PFSK-1 (cell line): ENCODE measurements at regions not wholly inside any gene's neighbourhood (a gene's known extent, or its start where the extent isn't known, plus 50 kb on each side); places are given as distances from the start of the nearest gene placed in this dataset.

Experiments
- FOXP2 ChIP-seq: optimal IDR thresholded peaks from 2 replicates; pipeline ENCODE3; 2011; ENCODE audit warnings: borderline replicate concordance, control low read depth, inconsistent platforms; ENCODE audit not compliant: insufficient read depth; ENCODE audit errors: extremely low read length, extremely low read depth
- POLR2AphosphoS5 ChIP-seq: IDR thresholded peaks from 2 replicates; pipeline ENCODE4 v1.6.1; 2012; ENCODE audit warnings: low read depth, mild to moderate bottlenecking, control low read depth, low read length, moderate library complexity
- REST ChIP-seq, 2 experiments: IDR thresholded peaks; 2 replicates each; pipeline versions ENCODE4 v1.6.1 to v1.8.0; 2011 to 2012; ENCODE audit warnings: low read depth in 2 of 2, low read length in 2 of 2, control low read depth in 1 of 2, inconsistent platforms in 1 of 2, mild to moderate bottlenecking in 1 of 2, moderate library complexity in 1 of 2; ENCODE audit not compliant: insufficient read depth in 1 of 2
- SIN3A ChIP-seq: IDR thresholded peaks from 2 replicates; pipeline ENCODE4 v1.6.1; 2012; ENCODE audit warnings: mild to moderate bottlenecking, low read length, moderate library complexity, borderline replicate concordance; ENCODE audit not compliant: insufficient read depth
- TAF1 ChIP-seq: IDR thresholded peaks from 2 replicates; pipeline ENCODE4 v1.6.1; 2012; ENCODE audit warnings: low read length, control low read depth, borderline replicate concordance; ENCODE audit not compliant: insufficient read depth

GRCh38 chr20:51132279-51132678 lies 109.4 kb upstream of the KCNG1 start:
- TF ChIP-seq REST (IDR thresholded peaks at IDR 0.05; ENCODE audit: insufficient read depth in 1 of 2, low read depth in 2 of 2, low read length in 2 of 2) (no peak), SIN3A (no peak; the same call in 1 of the 2 replicates), TAF1 (no peak), POLR2AphosphoS5 (no peak), FOXP2 (no peak)

GRCh38 chr20:51131811-51132210 lies 108.9 kb upstream of the KCNG1 start:
- no peak for TF ChIP-seq REST (IDR thresholded peaks at IDR 0.05; ENCODE audit: insufficient read depth in 1 of 2, low read depth in 2 of 2, low read length in 2 of 2)
- no peak for TF ChIP-seq POLR2AphosphoS5

- no peak for TF ChIP-seq SIN3A
- TF ChIP-seq POLR2AphosphoS5 = no peak
- no peak for TF ChIP-seq TAF1
- TF ChIP-seq REST (IDR thresholded peaks at IDR 0.05; ENCODE audit: insufficient read depth in 1 of 2, low read depth in 2 of 2, low read length in 2 of 2) = no peak
- no peak for TF ChIP-seq FOXP2
Measured at GRCh38 chr20:51129147-51129776, 106.4 kb upstream of the KCNG1 start.

- TF ChIP-seq SIN3A (no peak), TAF1 (no peak), POLR2AphosphoS5 (no peak)
Measured at GRCh38 chr20:51128198-51128597, 105.3 kb upstream of the KCNG1 start.

GRCh38 chr20:51127713-51128112 lies 104.8 kb upstream of the KCNG1 start:
- TF ChIP-seq REST (IDR thresholded peaks at IDR 0.05; ENCODE audit: insufficient read depth in 1 of 2, low read depth in 2 of 2, low read length in 2 of 2) (no peak), POLR2AphosphoS5 (no peak), TAF1 (no peak), FOXP2 (no peak), SIN3A (no peak)
